NT2/D1 (cell line): ENCODE measurements at regions not wholly inside any gene's neighbourhood (a gene's known extent, or its start where the extent isn't known, plus 50 kb on each side); places are given as distances from the start of the nearest gene placed in this dataset.

ENCODE experiments used
- SUZ12 ChIP-seq: IDR thresholded peaks from 2 replicates; pipeline ENCODE4 v1.6.1; 2011; ENCODE audit not compliant: insufficient read length, insufficient read depth; ENCODE audit errors: extremely low read depth
- YY1 ChIP-seq: IDR thresholded peaks from 2 replicates; pipeline ENCODE4 v1.6.1; 2011; ENCODE audit not compliant: insufficient read length, insufficient read depth
- ZNF274 ChIP-seq: IDR thresholded peaks from 2 replicates; pipeline ENCODE4 v1.6.1; 2011; ENCODE audit warnings: mild to moderate bottlenecking, low read depth, low read length

DNA sequence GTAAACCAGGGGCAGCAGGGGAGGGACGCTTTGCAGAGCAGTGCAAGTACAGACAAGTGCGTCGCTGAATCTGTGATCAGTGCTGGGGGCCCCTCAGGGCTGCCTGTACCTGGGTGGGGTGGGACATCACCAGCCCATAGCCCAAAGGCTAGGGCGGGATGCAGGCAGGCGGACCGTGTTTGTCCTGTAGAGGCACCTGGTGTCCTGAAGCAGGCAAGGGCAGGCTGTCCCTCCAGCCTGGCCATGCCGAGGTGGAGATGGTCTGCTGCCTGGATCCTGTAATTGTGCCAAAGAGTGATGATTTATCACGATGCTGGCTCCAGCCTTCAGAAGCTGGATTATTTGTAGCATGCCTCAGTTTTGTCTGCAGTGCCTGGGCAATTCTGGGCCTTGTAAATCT, 137.9 kb upstream of the GSE1 start:
- TF ChIP-seq ZNF274 (no peak), SUZ12 (no peak), YY1 (no peak)
